Ovary (tissue), 3 donors: ENCODE measurements at regions not wholly inside any gene's neighbourhood (a gene's known extent, or its start where the extent isn't known, plus 50 kb on each side); places are given as distances from the start of the nearest gene placed in this dataset.

Source experiments
- CTCF ChIP-seq, 3 donors: fragments of 450-650 bp in 2 of 3; fragments of 200-600 bp in 1 of 3; IDR thresholded peaks; one replicate each; pipeline versions ENCODE4 v1.5.1 to v1.8.0; 2016 to 2022; ENCODE audit warnings: antibody characterized with exemption in 3 of 3, mild to moderate bottlenecking in 1 of 3
- POLR2A ChIP-seq: fragments of 450-650 bp; IDR thresholded peaks from one replicate; pipeline ENCODE4 v1.6.1; 2017; ENCODE audit warnings: antibody characterized with exemption, mild to moderate bottlenecking, moderate library complexity
- donor health status: DM: no; HTN: no; CAD: no.

- TF ChIP-seq CTCF (IDR thresholded peaks at IDR 0.05) (no peak), POLR2A (no peak)
Measured at GRCh38 chr16:51306886-51307595, 156.0 kb upstream of the SALL1 start.
